Esophagus squamous epithelium (tissue), 4 donors: ENCODE measurements at regions not wholly inside any gene's neighbourhood (a gene's known extent, or its start where the extent isn't known, plus 50 kb on each side); places are given as distances from the start of the nearest gene placed in this dataset.

ENCODE experiments used
- POLR2A ChIP-seq, 4 donors: fragments of 450-650 bp; IDR thresholded peaks; one replicate each; pipeline ENCODE4 v1.6.1; 2017; ENCODE audit warnings: antibody characterized with exemption in 4 of 4, mild to moderate bottlenecking in 4 of 4, moderate library complexity in 3 of 4
- TF ChIP-seq, protein P1 (sequence below), 6 experiments: fragments of 450-650 bp in 4 of 6; fragments of 200-600 bp in 2 of 6; sonication (generic) in 2 of 6; IDR thresholded peaks; one replicate each; pipeline ENCODE4 v1.5.1; 2016 to 2019; ENCODE audit warnings: antibody characterized with exemption in 6 of 6, mild to moderate bottlenecking in 4 of 6, moderate library complexity in 4 of 6

DNA sequence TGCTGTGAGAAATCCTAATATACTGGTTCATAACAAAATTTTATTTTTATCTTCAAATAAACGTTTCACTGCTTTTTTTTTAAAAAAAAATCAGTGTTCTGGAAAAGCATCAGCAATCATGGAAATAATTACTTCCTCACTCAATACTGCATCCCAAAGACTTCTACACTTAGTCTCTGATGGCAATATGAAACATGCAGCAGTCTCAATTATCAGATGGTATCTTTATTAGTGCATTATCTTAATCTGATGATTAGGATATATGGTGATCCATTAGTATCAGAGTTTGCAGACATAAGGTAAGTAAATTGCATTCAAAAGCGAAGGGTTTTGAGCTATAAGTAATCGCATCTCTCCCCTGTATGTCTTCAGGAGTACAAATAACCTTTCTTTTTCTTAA, 218.3 kb upstream of the EDNRB start:
- TF ChIP-seq, protein P1, sequence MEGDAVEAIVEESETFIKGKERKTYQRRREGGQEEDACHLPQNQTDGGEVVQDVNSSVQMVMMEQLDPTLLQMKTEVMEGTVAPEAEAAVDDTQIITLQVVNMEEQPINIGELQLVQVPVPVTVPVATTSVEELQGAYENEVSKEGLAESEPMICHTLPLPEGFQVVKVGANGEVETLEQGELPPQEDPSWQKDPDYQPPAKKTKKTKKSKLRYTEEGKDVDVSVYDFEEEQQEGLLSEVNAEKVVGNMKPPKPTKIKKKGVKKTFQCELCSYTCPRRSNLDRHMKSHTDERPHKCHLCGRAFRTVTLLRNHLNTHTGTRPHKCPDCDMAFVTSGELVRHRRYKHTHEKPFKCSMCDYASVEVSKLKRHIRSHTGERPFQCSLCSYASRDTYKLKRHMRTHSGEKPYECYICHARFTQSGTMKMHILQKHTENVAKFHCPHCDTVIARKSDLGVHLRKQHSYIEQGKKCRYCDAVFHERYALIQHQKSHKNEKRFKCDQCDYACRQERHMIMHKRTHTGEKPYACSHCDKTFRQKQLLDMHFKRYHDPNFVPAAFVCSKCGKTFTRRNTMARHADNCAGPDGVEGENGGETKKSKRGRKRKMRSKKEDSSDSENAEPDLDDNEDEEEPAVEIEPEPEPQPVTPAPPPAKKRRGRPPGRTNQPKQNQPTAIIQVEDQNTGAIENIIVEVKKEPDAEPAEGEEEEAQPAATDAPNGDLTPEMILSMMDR (IDR thresholded peaks at IDR 0.05): no peak
- TF ChIP-seq POLR2A (IDR thresholded peaks at IDR 0.05): no peak
